Heart right ventricle (tissue), 16 donors: ENCODE measurements at regions not wholly inside any gene's neighbourhood (a gene's known extent, or its start where the extent isn't known, plus 50 kb on each side); places are given as distances from the start of the nearest gene placed in this dataset.

Experiments used
- ATAC-seq, 8 donors: fragments of 200-7000 bp; cut with Tn5 transposase; one replicate each; pipeline ENCODE4 v1.9.1; 2020; ENCODE audit warnings: mild to moderate bottlenecking in 8 of 8, moderate library complexity in 8 of 8, moderate number of reproducible peaks in 1 of 8
- DNase-seq, 2 donors: peaks; one replicate each; pipeline ENCODE4 v3.0.0-alpha.2; 2020
- H3K27ac ChIP-seq, 10 donors: fragments of 200-600 bp; sonication (generic) in 2 of 10; one replicate each; pipeline versions ENCODE4 v1.5.0 to v1.8.0; 2020 to 2022; ENCODE audit warnings: mild to moderate bottlenecking in 3 of 10
- H3K27me3 ChIP-seq, 7 donors: fragments of 200-600 bp; one replicate each; pipeline ENCODE4 v1.8.0; 2021 to 2022; ENCODE audit warnings: mild to moderate bottlenecking in 2 of 7
- H3K36me3 ChIP-seq, 9 donors: fragments of 200-600 bp; sonication (generic) in 1 of 9; one replicate each; pipeline versions ENCODE4 v1.5.0 to v1.8.0; 2020 to 2022; ENCODE audit warnings: mild to moderate bottlenecking in 2 of 9
- H3K4me1 ChIP-seq, 9 donors: fragments of 200-600 bp; sonication (generic) in 1 of 9; one replicate each; pipeline versions ENCODE4 v1.5.0 to v1.8.0; 2020 to 2022; ENCODE audit warnings: mild to moderate bottlenecking in 4 of 9
- H3K4me3 ChIP-seq, 10 donors: fragments of 200-600 bp; sonication (generic) in 2 of 10; one replicate each; pipeline versions ENCODE4 v1.5.0 to v1.8.0; 2020 to 2022; ENCODE audit warnings: mild to moderate bottlenecking in 7 of 10, moderate library complexity in 2 of 10
- H3K9me3 ChIP-seq, 11 donors: fragments of 200-600 bp in 10 of 11; sonication (generic) in 2 of 11; one replicate each; pipeline versions ENCODE4 v1.5.0 to v1.8.0; 2013 to 2022; ENCODE audit warnings: mild to moderate bottlenecking in 2 of 11, control low read depth in 1 of 11, moderate library complexity in 1 of 11
- CTCF ChIP-seq, 9 donors: fragments of 200-600 bp; sonication (generic) in 2 of 9; IDR thresholded peaks; one replicate each; pipeline versions ENCODE4 v1.5.0 to v1.8.0; 2021 to 2022; ENCODE audit warnings: antibody characterized with exemption in 9 of 9, mild to moderate bottlenecking in 5 of 9, moderate library complexity in 1 of 9
- WGBS, 2 donors: extraction: QIAGEN DNeasy Blood & Tissue Kit; methylation state at CpG; one replicate each; pipeline ENCODE4 v1.1.7; 2013; ENCODE audit warnings: inconsistent platforms in 1 of 2; 5-methylcytosine and 5-hydroxymethylcytosine counted together
- intact Hi-C, 10 donors: fragments of 100-400 bp; cut with DNase I; formaldehyde crosslinking; loops; one replicate each; pipeline versions ENCODE4 v1.11.1 to v1.14.2; 2022
- donor health status: Arrhythmogenic right ventricular cardiomyopathy.
- donor health status: ischemic (EF 13 %, LVEDD 7.1; RV severe dilation, severe dysfunction).
- donor health status: healthy with polysubstance abuse.
- donor health status: DM: no; HTN: yes; CAD: no.
- donor health status: DM: no; HTN: no; CAD: no.
- donor health status: ischemic (EF 25% LVEDD 6.9; RV normal size, moderate dysfunction).
- donor health status: ischemic (EF 25% LVEDD 5.7; RV mildly dilated, moderate dysfunction).
- donor health status: healthy.
- donor health status: DM: yes; HTN: yes; CAD: no.
- donor health status: Ischemic cardiomyopathy.
- donor health status: ischemic (EF 35%, LVEDD 5.7; RV mildly dilated, moderate dysfunction).
- donor health status: nonischemic (EF 11% LVEDD 7.7; RV severe dilation, severe dysfunction).
- donor health status: DM: yes; HTN: yes; CAD: no.
- donor health status: PGD.
- donor health status: ischemic (EF 29% LVEDD 5.4; RV normal size, mild dysfunction).
- donor health status: nonischemic (EF 23%, LVEDD 6.1; RV moderate dilation, normal function).

- Histone ChIP-seq H3K9me3 (peaks cover 0 to 6% (median 0%) of the 10 kb centered on the region in 11 donors), H3K36me3 (no peaks in the 10 kb centered on the region), H3K4me3 (no peak overlapping the region), H3K27me3 (peaks cover 0 to 12% (median 4%) of the 10 kb centered on the region in 7 donors), H3K27ac (no peak overlapping the region), H3K4me1 (no peaks in the 10 kb centered on the region)
- 32 to 38% methylated on average over 6 of the region's 6 CpGs for WGBS, 2 donors
- intact Hi-C loops = no loop called here
- ATAC-seq (no peak), DNase-seq (no peak)
- TF ChIP-seq CTCF (IDR thresholded peaks at IDR 0.05) = no peak
These were observed 358.0 kb downstream of the HRH4 start for GRCh38 chr18:24818441-24818840.

DNA sequence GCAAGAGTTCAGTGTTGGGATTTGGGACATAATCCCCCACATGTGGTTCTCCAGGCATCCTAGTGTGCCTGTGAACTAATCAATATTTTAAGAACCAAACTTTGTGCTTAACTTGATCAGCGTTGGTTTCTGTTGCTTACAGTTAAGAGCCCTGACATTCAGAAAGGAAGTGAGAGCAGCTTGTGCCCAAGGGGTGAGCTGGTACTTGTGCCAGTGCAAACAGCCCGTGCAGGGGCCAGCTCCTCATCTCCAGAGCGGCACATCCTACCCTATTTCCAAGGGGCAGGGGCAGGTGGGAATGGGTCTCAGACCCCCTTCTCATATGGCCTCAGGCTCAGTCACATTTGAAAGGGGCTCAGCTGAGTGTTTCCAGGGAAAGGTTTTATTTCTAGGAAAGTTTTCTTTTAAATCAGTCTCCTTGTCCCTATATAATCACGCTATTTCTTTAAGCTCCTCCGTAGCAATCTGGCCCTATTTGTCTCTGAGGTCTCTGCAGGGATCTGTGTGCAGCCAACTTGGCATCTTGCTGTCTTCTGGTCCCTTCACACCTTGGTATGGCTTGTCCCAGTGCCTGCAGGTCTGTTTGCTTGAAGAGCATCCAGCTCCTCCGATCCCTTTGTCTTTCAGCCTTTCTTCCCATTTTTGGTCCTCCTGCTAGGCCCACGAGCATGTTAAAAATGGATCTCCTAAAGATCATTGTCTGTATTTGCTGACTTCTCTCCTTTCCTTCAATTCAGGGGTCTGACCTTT lies 358.9 kb downstream of the HRH4 start:
- 92 to 93% methylated on average over 7 of the region's 7 CpGs for WGBS, 2 donors
- H3K27me3 ChIP-seq = peaks cover 0 to 12% (median 4%) of the 10 kb centered on the region in 7 donors
- H3K9me3 ChIP-seq = no peaks in the 10 kb centered on the region
- TF ChIP-seq CTCF (IDR thresholded peaks at IDR 0.05) = no peak
- intact Hi-C loops = no loop called here
- DNase-seq (no peak), ATAC-seq (no peak)
- H3K36me3 ChIP-seq = no peaks in the 10 kb centered on the region
- no peaks in the 10 kb centered on the region for H3K4me1 ChIP-seq
- H3K4me3 ChIP-seq = no peak overlapping the region
- no peak overlapping the region for H3K27ac ChIP-seq

DNA sequence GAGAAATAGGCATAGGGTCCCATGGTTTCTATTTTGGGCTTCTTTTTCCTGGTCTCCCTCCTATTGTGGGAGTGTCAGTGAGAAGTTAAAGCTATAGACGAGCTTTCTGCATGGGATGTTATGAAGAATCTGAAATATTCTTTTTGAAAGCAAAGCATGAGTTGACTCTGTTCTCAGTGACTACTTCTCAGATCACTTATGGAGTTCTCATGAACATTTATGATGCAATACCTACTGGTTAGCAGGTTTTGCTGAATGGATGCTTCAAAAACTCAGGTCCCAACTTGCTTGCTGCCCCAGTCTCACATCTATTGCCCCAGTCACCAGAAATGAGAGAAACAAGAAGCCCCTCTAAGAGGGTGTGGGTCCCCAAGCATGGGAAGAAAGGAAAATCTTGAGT lies 365.0 kb downstream of the HRH4 start:
- Histone ChIP-seq H3K36me3 (no peaks in the 10 kb centered on the region), H3K4me3 (no peak overlapping the region), H3K27me3 (peaks cover 0 to 8% (median 0%) of the 10 kb centered on the region in 7 donors), H3K27ac (no peak overlapping the region), H3K9me3 (no peaks in the 10 kb centered on the region), H3K4me1 (no peaks in the 10 kb centered on the region)
- no peak for TF ChIP-seq CTCF (IDR thresholded peaks at IDR 0.05)
- 75 to 82% methylated on average over 1 of the region's 1 CpG for WGBS, 2 donors
- ATAC-seq (no peak), DNase-seq (no peak)
- intact Hi-C loops = no loop called here

DNA sequence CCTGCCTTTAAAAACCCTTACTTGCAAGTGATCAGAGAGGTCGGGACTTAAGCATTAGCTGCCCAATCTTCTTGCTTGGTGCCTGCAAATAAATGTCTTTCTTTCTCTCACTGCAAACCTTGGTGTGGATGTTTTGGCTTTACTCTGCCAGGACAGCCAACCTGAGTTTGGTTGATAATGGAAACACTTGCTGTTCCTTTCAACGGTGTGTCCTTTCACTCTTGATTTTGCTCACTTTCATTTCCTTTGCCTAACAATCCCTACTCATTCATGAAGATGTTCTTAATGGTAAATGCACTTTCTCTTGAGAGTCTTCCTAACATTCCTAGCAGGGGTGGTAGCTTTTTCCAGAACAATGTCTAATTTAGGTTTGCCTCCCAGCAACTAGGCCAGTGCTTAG lies 366.2 kb downstream of the HRH4 start:
- Histone ChIP-seq H3K27ac (no peak overlapping the region), H3K27me3 (peaks cover 0 to 11% (median 0%) of the 10 kb centered on the region in 7 donors), H3K9me3 (no peaks in the 10 kb centered on the region), H3K4me3 (no peak overlapping the region), H3K36me3 (no peaks in the 10 kb centered on the region), H3K4me1 (no peaks in the 10 kb centered on the region)
- ATAC-seq (no peak), DNase-seq (no peak)
- WGBS, 2 donors = 69 to 70% methylated on average over 2 of the region's 2 CpGs
- no peak for TF ChIP-seq CTCF (IDR thresholded peaks at IDR 0.05)
- intact Hi-C loops = no loop called here
